Tibial artery (tissue), 4 donors: ENCODE measurements at regions not wholly inside any gene's neighbourhood (a gene's known extent, or its start where the extent isn't known, plus 50 kb on each side); places are given as distances from the start of the nearest gene placed in this dataset.

Experiments
- DNase-seq, 2 donors: peaks; one replicate each; pipeline ENCODE4 v3.0.0-alpha.2; 2019
- H3K27ac ChIP-seq, 2 donors: fragments of 200-600 bp; sonication (generic) in 1 of 2; 1 replicate in 1 of 2; 2 replicates in 1 of 2; pipeline ENCODE4 v1.5.1; 2018 to 2019; ENCODE audit warnings: mild to moderate bottlenecking in 1 of 2
- H3K27me3 ChIP-seq, 2 donors: fragments of 200-600 bp; sonication (generic) in 1 of 2; one replicate each; pipeline versions ENCODE4 v1.5.1 to v1.6.0; 2016 to 2019
- H3K36me3 ChIP-seq, 3 donors: fragments of 200-600 bp; sonication (generic) in 2 of 3; one replicate each; pipeline ENCODE4 v1.5.1; 2016 to 2019; ENCODE audit warnings: mild to moderate bottlenecking in 2 of 3
- H3K4me1 ChIP-seq, 4 donors: fragments of 200-600 bp; sonication (generic) in 2 of 4; 1 replicate in 3 of 4; 2 replicates in 1 of 4; pipeline ENCODE4 v1.5.1; 2016 to 2019
- H3K4me3 ChIP-seq, 2 donors: fragments of 200-600 bp; sonication (generic) in 1 of 2; 1 replicate in 1 of 2; 2 replicates in 1 of 2; pipeline ENCODE4 v1.5.1; 2018 to 2019; ENCODE audit warnings: mild to moderate bottlenecking in 2 of 2
- H3K9me3 ChIP-seq, 3 donors: fragments of 200-600 bp; sonication (generic) in 1 of 3; one replicate each; pipeline ENCODE4 v1.5.1; 2016 to 2019
- intact Hi-C: fragments of 100-400 bp; cut with DNase I; formaldehyde crosslinking; loops from one replicate; pipeline ENCODE4 v1.15.0; 2023; ENCODE audit warnings: low total_unique reads
- TF ChIP-seq, protein P1 (sequence below), 2 experiments: fragments of 200-600 bp in 1 of 2; fragments of 450-650 bp in 1 of 2; IDR thresholded peaks; one replicate each; pipeline ENCODE4 v1.5.1; 2017 to 2019; ENCODE audit warnings: antibody characterized with exemption in 2 of 2, mild to moderate bottlenecking in 1 of 2, moderate library complexity in 1 of 2

GRCh38 chr9:19643875-19644274 lies 145.0 kb downstream of the SLC24A2 start:
- intact Hi-C loops: no loop called here
- no peaks in the 10 kb centered on the region for H3K36me3 ChIP-seq

DNA sequence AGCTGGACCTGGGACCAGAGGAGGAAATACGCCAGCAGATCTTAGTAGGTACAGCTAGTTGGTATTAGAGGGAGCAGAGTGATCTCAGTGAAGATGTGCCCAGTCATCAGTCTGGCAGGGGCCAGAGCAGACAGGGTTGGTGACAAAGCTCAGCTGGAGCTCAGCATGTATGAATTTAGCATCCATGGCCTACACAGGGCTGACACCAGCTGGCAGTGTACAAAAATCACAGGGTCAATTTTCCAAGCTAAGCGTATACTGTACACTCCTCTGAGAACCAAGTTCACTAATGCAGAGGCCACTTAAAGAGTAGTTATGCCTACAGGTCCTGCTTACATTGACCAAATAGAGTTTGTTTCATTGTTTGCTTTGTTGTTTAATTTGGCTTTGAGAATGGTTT lies 146.6 kb downstream of the SLC24A2 start:
- TF ChIP-seq, protein P1, sequence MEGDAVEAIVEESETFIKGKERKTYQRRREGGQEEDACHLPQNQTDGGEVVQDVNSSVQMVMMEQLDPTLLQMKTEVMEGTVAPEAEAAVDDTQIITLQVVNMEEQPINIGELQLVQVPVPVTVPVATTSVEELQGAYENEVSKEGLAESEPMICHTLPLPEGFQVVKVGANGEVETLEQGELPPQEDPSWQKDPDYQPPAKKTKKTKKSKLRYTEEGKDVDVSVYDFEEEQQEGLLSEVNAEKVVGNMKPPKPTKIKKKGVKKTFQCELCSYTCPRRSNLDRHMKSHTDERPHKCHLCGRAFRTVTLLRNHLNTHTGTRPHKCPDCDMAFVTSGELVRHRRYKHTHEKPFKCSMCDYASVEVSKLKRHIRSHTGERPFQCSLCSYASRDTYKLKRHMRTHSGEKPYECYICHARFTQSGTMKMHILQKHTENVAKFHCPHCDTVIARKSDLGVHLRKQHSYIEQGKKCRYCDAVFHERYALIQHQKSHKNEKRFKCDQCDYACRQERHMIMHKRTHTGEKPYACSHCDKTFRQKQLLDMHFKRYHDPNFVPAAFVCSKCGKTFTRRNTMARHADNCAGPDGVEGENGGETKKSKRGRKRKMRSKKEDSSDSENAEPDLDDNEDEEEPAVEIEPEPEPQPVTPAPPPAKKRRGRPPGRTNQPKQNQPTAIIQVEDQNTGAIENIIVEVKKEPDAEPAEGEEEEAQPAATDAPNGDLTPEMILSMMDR (IDR thresholded peaks at IDR 0.05): no peak
- H3K36me3 ChIP-seq: no peaks in the 10 kb centered on the region
- H3K27ac ChIP-seq: no peak overlapping the region
- H3K4me3 ChIP-seq: no peak overlapping the region
- no peaks in the 10 kb centered on the region for H3K27me3 ChIP-seq
- H3K9me3 ChIP-seq: no peaks in the 10 kb centered on the region
- intact Hi-C loops: no loop called here
- no peaks in the 10 kb centered on the region for H3K4me1 ChIP-seq
- no peak for DNase-seq

More at GRCh38 chr9:19643875-19644274, 145.0 kb downstream of the SLC24A2 start:
- no peak for DNase-seq
- Histone ChIP-seq H3K4me3 (no peak overlapping the region), H3K27ac (no peak overlapping the region), H3K4me1 (no peaks in the 10 kb centered on the region), H3K27me3 (peaks cover 0 to 3% of the 10 kb centered on the region in 2 donors), H3K9me3 (no peaks in the 10 kb centered on the region)
- TF ChIP-seq, protein P1 (IDR thresholded peaks at IDR 0.05): no peak

GRCh38 chr9:19641046-19641445 lies 147.8 kb downstream of the SLC24A2 start:
- H3K4me3 ChIP-seq: no peak overlapping the region
- no peaks in the 10 kb centered on the region for H3K27me3 ChIP-seq
- H3K27ac ChIP-seq: no peak overlapping the region
- H3K36me3 ChIP-seq: no peaks in the 10 kb centered on the region
- H3K9me3 ChIP-seq: no peaks in the 10 kb centered on the region
- no peaks in the 10 kb centered on the region for H3K4me1 ChIP-seq
- intact Hi-C loops: no loop called here
- no peak for DNase-seq
- TF ChIP-seq, protein P1 (IDR thresholded peaks at IDR 0.05): no peak

DNA sequence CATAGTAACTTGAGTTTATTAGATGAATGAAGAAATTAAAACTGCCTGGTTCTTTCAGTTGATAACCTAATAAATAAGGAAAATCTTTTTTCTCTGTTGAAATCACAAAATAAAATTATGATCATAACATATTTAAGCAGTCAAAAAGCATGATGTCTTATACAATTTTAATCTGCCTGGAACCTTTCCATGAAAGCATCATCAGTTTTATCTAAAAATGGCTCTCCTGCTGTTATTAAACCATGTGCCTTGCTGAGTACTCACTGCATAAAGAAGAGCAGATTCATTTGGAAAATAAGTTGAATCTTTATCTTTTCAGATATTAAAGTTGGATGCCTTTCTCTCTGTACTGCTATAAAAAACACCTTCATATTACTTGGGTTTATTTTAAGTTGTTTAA lies 148.8 kb downstream of the SLC24A2 start:
- Histone ChIP-seq H3K9me3 (no peaks in the 10 kb centered on the region), H3K4me3 (no peak overlapping the region), H3K36me3 (no peaks in the 10 kb centered on the region), H3K27me3 (no peaks in the 10 kb centered on the region), H3K27ac (no peak overlapping the region), H3K4me1 (no peaks in the 10 kb centered on the region)
- TF ChIP-seq, protein P1 (IDR thresholded peaks at IDR 0.05): no peak
- intact Hi-C loops: no loop called here
- DNase-seq: no peak

GRCh38 chr9:19637084-19637483 lies 151.8 kb downstream of the SLC24A2 start:
- DNase-seq: no peak
- TF ChIP-seq, protein P1 (IDR thresholded peaks at IDR 0.05): no peak
- H3K9me3 ChIP-seq: no peaks in the 10 kb centered on the region
- H3K27me3 ChIP-seq: no peaks in the 10 kb centered on the region
- H3K36me3 ChIP-seq: no peaks in the 10 kb centered on the region
- H3K4me1 ChIP-seq: no peaks in the 10 kb centered on the region
- no peak overlapping the region for H3K4me3 ChIP-seq
- intact Hi-C loops: no loop called here
- no peak overlapping the region for H3K27ac ChIP-seq

GRCh38 chr9:19634881-19635280 lies 154.0 kb downstream of the SLC24A2 start:
- H3K9me3 ChIP-seq: no peaks in the 10 kb centered on the region
- TF ChIP-seq, protein P1 (IDR thresholded peaks at IDR 0.05): no peak
- no peak overlapping the region for H3K4me3 ChIP-seq
- no peak overlapping the region for H3K27ac ChIP-seq
- no peaks in the 10 kb centered on the region for H3K4me1 ChIP-seq
- intact Hi-C loops: no loop called here
- no peak for DNase-seq
- H3K27me3 ChIP-seq: no peaks in the 10 kb centered on the region
- H3K36me3 ChIP-seq: no peaks in the 10 kb centered on the region
